GM12872 (cell line): ENCODE measurements at regions not wholly inside any gene's neighbourhood (a gene's known extent, or its start where the extent isn't known, plus 50 kb on each side); places are given as distances from the start of the nearest gene placed in this dataset.

Experiments
- TF ChIP-seq, protein P1 (sequence below): IDR thresholded peaks from 3 replicates; pipeline ENCODE4 v1.5.1; 2011; ENCODE audit warnings: low read depth, mild to moderate bottlenecking, low read length, moderate library complexity; ENCODE audit not compliant: insufficient read depth

DNA sequence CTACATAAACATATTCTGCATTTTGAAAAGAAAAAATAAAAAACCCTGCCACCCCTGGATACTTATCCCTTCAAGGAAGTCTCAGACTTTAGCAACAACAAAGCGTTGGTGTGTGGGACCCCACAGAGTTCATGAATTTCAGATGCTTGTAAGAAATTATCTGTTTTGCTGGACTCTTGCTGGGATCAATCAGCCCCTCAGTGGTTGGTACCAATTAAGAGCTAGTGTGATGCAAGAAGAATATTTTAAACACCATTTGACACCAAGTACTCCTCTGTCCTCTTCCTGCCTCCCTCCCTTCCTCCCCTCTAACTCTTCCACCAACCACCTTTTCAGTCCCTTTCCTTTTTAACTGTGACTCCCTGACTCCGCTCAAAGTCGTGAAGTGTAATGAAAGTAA lies 51.5 kb downstream of the SST start:
- TF ChIP-seq, protein P1, sequence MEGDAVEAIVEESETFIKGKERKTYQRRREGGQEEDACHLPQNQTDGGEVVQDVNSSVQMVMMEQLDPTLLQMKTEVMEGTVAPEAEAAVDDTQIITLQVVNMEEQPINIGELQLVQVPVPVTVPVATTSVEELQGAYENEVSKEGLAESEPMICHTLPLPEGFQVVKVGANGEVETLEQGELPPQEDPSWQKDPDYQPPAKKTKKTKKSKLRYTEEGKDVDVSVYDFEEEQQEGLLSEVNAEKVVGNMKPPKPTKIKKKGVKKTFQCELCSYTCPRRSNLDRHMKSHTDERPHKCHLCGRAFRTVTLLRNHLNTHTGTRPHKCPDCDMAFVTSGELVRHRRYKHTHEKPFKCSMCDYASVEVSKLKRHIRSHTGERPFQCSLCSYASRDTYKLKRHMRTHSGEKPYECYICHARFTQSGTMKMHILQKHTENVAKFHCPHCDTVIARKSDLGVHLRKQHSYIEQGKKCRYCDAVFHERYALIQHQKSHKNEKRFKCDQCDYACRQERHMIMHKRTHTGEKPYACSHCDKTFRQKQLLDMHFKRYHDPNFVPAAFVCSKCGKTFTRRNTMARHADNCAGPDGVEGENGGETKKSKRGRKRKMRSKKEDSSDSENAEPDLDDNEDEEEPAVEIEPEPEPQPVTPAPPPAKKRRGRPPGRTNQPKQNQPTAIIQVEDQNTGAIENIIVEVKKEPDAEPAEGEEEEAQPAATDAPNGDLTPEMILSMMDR, result no peak

DNA sequence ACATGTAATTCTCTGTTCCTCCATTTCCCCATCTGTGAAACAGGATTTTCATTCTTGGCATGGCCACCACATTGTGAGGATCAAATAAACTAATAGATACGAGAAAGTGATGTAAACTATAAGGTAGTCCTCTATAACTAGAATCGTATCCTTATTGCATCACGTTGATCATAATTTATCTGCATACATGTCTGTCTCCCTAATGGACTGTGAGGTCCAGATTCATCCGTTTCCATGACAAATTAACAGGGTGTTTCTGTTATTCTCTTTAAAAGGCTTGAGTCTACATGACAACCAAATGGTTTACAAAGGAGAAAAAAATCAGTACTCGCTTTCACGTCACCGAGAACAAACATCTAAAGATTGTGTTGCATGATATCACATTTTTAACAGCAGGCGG lies 53.0 kb downstream of the SST start:
- TF ChIP-seq, protein P1, result no peak

DNA sequence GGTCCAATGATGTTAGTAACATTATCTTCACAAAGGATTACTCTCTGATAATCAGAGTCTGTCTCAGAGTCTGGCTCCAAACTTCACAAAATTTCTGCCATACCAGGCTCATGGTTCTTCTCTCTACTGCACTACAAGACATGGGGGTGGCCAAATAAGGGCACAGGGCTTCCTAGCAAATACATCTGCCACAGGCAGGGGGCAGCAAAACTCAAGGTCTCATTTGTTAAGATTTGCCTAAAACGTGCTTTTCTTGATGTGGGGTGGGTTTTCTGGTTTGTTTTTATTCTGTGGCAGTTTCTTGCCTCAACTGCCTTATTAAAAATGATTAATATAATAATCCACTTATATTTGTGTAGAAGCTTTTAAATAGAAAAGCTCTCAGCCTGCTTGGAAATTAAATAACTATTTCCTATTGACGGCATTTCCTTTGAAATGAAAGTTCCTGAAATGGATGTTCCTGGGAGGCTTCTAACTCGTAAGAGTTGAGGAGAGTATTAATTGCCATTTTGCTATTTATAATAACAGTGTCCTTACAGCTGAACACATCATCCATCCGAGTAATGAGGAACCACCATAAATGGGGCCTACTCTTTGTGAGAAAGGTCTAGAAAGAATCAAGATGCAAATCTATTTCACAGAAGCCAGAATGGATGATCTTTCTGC lies 53.8 kb downstream of the SST start:
- TF ChIP-seq, protein P1, result peak; percentile 74

DNA sequence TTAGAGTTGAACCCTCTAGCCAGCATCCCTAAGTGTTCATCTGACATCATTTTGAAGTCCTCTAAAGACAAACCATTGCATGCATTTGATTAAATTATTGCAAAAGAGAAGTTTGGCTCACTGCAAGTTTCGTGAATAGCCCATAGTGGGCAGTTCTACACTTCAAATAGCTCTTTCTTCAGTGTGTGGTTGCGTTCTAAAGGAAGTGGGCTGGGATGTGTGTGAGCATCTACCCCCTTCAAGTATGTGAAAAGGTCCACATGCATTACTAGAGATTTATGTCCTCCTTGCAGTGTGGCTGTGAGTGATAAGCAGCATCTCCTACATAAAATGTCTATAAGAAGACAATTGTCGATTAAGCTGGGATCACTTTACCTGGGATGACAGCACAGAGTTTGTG lies 54.6 kb downstream of the SST start:
- TF ChIP-seq, protein P1, result no peak

DNA sequence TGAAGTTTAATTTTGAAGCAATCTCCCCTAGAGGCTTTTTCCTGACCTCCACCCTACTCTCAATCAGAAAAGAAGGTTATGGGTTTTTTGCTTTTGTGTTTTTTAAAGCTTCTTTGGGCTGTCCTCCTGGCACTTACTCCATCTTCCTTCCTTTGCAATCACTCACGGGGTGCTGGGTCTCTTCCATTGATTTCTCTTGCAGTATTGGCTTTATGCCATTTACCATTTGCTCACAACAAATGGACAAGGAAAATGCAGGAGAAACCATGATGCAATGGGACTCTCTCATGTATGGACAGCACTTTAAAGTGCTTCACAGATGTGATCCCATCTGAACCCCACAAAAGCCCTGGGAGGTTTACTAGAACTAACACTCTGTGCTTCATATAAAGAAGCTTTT lies 57.5 kb downstream of the SST start:
- TF ChIP-seq, protein P1, result no peak

DNA sequence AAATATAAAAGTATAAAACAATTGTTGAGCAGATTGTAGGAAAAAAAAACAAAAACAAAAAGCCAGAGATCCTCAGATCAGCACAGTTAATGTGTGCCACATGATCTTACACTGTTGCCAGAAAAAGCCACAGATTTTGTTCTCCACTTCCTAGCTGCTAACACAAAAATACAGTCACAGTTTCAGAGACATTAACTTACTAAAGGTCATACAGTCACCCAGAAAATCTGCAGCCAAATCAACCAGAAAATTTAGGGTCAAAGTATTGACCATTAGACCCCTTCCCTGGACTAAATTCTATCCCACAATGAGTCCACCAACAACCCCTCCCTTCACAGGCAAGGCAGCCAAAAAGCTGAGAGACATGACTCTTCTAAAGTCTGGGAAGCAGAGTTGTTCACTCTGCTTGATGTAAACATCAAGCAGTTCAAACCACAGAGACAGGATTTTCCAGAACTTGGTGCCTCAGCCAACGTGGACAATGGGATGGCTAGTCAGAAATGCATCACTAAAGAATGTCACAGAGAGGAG lies 59.1 kb downstream of the SST start:
- TF ChIP-seq, protein P1, result no peak

DNA sequence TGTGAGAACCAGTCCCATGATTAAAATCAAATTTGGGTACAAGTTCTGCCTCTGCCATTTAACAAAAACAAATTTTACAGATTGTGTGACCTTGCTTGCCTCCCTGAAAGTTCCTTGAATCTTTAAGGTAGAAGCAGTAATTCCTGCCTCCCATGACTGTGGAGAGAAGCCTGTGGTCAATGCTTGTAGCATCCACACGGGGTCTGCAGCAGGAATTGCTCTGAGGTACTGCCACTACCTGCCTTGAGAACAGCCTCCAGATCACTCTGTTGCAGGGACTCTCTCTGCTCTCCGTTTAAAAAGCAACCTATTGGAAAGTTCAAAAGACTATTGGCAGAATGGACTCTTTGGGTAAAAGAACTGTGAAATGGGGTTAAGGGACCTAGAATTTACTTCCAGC lies 75.9 kb downstream of the SST start:
- TF ChIP-seq, protein P1, result no peak

DNA sequence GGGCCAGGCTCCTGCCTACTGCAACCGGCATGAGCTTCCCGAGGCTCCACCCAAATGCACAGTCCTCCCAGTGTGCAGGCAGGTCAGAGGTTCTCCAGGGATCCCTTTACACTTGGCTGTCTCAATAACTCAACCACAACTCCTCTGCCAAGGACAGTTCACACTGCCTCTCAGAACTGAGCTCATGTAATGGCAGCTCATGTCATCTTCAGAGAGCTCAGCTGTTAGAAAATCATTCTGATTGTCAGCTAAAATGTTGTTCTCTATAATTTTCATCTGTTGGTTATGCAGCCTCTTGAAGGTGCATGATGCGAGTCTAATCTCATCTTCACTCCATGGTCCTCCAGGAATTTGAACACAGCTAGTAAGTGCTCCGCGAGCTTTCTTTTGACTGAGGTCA lies 76.7 kb downstream of the SST start:
- TF ChIP-seq, protein P1, result no peak
